ENCODE measurements at regions not wholly inside any gene's neighbourhood (a gene's known extent, or its start where the extent isn't known, plus 50 kb on each side); places are given as distances from the start of the nearest gene placed in this dataset.
"Not testable (repeated sequence)": the region's sequence is repeated elsewhere in the genome, so short reads cannot be mapped to it uniquely, and the experiment has no call there.

- no peak for DNase-seq
Measured at GRCh38 chr4:179048839-179049453, 1606.7 kb upstream of the AGA start.

GRCh38 chr4:179051206-179051605 lies 1609.0 kb upstream of the AGA start:
- no peak for DNase-seq

GRCh38 chr4:179059396-179059795 lies 1617.2 kb upstream of the AGA start:
- DNase-seq, result no peak

GRCh38 chr4:179066254-179066653 lies 1624.0 kb upstream of the AGA start:
- DNase-seq, result not testable (repeated sequence)

- no peak for DNase-seq
Measured at GRCh38 chr4:179071131-179071530, 1628.9 kb upstream of the AGA start.

- no peak for DNase-seq
Measured at GRCh38 chr4:179076865-179077264, 1634.6 kb upstream of the AGA start.

- DNase-seq, result no peak
Measured at GRCh38 chr4:179095585-179096221, 1653.5 kb upstream of the AGA start.

- DNase-seq, result peak in 1 of 2 donors; percentile 1
Measured at GRCh38 chr4:179097741-179098140, 1655.5 kb upstream of the AGA start.

- DNase-seq, result no peak
Measured at GRCh38 chr4:179110356-179110755, 1668.1 kb upstream of the AGA start.

GRCh38 chr4:179110816-179111215 lies 1668.6 kb upstream of the AGA start:
- DNase-seq, result no peak

GRCh38 chr4:179112441-179113170 lies 1670.4 kb upstream of the AGA start:
- DNase-seq, result no peak

- no peak for DNase-seq
Measured at GRCh38 chr4:179114615-179115014, 1672.4 kb upstream of the AGA start.

GRCh38 chr4:179116011-179116410 lies 1673.8 kb upstream of the AGA start:
- no peak for DNase-seq

- DNase-seq, result no peak
Measured at GRCh38 chr4:179116581-179116980, 1674.3 kb upstream of the AGA start.

GRCh38 chr4:179123084-179123483 lies 1680.8 kb upstream of the AGA start:
- no peak for DNase-seq

GRCh38 chr4:179124419-179124818 lies 1682.2 kb upstream of the AGA start:
- DNase-seq, result no peak

- DNase-seq, result no peak
Measured at GRCh38 chr4:179124957-179125356, 1682.7 kb upstream of the AGA start.

- DNase-seq, result no peak
Measured at GRCh38 chr4:179125870-179126269, 1683.6 kb upstream of the AGA start.

GRCh38 chr4:179128299-179128698 lies 1686.1 kb upstream of the AGA start:
- DNase-seq, result no peak

GRCh38 chr4:179130122-179130714 lies 1688.0 kb upstream of the AGA start:
- no peak for DNase-seq

- no peak for DNase-seq
Measured at GRCh38 chr4:179145746-179146525, 1703.7 kb upstream of the AGA start.

- DNase-seq, result no peak
Measured at GRCh38 chr4:179151770-179152169, 1709.5 kb upstream of the AGA start.

GRCh38 chr4:179163147-179163546 lies 1720.9 kb upstream of the AGA start:
- DNase-seq, result no peak
